Esophagus (tissue), 2 donors: ENCODE measurements at regions not wholly inside any gene's neighbourhood (a gene's known extent, or its start where the extent isn't known, plus 50 kb on each side); places are given as distances from the start of the nearest gene placed in this dataset.

Experiments
- H3K27ac ChIP-seq, 2 donors: one replicate each; pipeline ENCODE4 v1.5.1; 2013; ENCODE audit warnings: low read depth in 2 of 2, mild to moderate bottlenecking in 2 of 2, inconsistent platforms in 1 of 2, low read length in 1 of 2, moderate library complexity in 1 of 2
- H3K27me3 ChIP-seq, 2 donors: one replicate each; pipeline ENCODE4 v1.6.1; 2013; ENCODE audit warnings: low read length in 2 of 2, control low read depth in 1 of 2, mild to moderate bottlenecking in 1 of 2; ENCODE audit not compliant: insufficient read depth in 2 of 2, control insufficient read depth in 1 of 2
- H3K36me3 ChIP-seq, 2 donors: one replicate each; pipeline ENCODE4 v1.6.1; 2013; ENCODE audit warnings: low read length in 1 of 2; ENCODE audit not compliant: control insufficient read depth in 2 of 2, insufficient read depth in 2 of 2
- H3K4me1 ChIP-seq, 2 donors: one replicate each; pipeline ENCODE4 v1.6.1; 2013; ENCODE audit warnings: low read length in 1 of 2; ENCODE audit not compliant: control insufficient read depth in 2 of 2, insufficient read depth in 2 of 2
- H3K4me3 ChIP-seq, 2 donors: one replicate each; pipeline ENCODE4 v1.5.1; 2013; ENCODE audit warnings: low read length in 2 of 2, mild to moderate bottlenecking in 2 of 2, low read depth in 1 of 2, moderate library complexity in 1 of 2
- H3K9me3 ChIP-seq, 2 donors: one replicate each; pipeline ENCODE4 v1.6.1; 2013; ENCODE audit warnings: mild to moderate bottlenecking in 2 of 2, low read depth in 1 of 2, low read length in 1 of 2, moderate library complexity in 1 of 2; ENCODE audit not compliant: control insufficient read depth in 2 of 2, insufficient read depth in 1 of 2
- WGBS, 2 donors: extraction: QIAGEN DNeasy Blood & Tissue Kit; methylation state at CpG; one replicate each; pipeline ENCODE4 v1.1.7; 2013; 5-methylcytosine and 5-hydroxymethylcytosine counted together
- donor health status: healthy with polysubstance abuse.
- donor health status: Bipolar disorder and iron deficiency.

DNA sequence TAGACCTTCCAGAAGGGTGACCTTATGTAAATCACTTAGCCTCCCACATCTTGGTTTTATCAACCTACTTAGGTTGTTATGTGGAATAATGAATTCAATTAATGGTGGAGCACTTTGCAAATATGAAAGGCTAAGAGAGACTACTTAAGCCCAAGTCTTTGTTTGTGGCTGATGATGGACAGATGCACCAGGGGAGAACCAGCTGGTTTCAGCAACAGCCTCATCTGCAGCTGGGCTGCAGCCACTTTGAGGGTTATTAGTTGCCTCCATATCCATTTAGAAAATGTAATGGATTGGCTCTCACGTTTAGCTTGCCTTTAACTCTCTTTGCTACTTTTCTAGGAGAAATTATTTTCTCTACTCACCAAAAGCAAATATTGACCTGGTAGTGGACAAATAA, 146.6 kb downstream of the ESM1 start:
- WGBS, 2 donors, result 84 to 85% methylated on average over 1 of the region's 1 CpG
- Histone ChIP-seq H3K4me3 (no peak overlapping the region), H3K9me3 (no peaks in the 10 kb centered on the region), H3K36me3 (no peaks in the 10 kb centered on the region), H3K27me3 (no peaks in the 10 kb centered on the region), H3K4me1 (no peaks in the 10 kb centered on the region), H3K27ac (no peak overlapping the region)

DNA sequence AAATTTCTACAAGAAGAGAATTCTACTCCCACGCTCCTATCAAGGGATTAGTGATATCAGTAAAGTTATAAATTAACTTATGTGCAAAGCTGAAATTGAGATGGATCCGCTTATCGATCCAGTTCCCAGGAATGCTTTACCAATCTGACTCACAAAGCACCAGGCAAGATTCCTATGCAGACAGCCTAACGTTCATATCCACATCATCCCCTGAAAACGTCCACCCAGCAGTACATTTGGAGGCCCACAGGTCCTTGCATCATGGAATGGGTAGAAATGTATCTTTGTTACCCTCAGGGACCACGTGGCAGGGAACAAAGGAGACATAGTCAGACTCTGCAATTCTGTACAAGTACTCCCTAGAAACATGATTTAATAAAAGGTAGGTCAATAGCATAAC, 147.4 kb downstream of the ESM1 start:
- 63 to 75% methylated on average over 6 of the region's 6 CpGs for WGBS, 2 donors
- no peaks in the 10 kb centered on the region for H3K9me3 ChIP-seq
- no peaks in the 10 kb centered on the region for H3K27me3 ChIP-seq
- no peaks in the 10 kb centered on the region for H3K36me3 ChIP-seq
- no peak overlapping the region for H3K27ac ChIP-seq
- H3K4me3 ChIP-seq, result no peak overlapping the region
- H3K4me1 ChIP-seq, result no peaks in the 10 kb centered on the region

DNA sequence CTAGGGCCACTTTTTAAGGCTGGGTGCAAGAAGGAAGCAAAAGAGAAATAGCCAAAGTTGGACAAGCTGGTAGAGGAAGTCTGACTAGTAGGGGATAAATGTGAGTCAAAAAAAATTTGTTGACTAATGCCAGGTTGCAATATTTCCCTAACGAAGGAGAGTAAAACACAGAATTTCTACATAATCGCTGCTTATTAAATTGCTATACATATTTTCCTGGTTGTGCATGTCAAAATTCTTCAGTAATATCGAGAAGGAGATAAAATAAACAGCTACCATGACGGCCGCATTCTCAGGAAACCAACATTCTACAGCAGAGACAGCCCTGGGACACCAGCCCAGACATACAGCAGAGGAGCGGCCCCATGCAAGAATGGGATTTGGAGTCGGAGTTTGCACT, 148.3 kb downstream of the ESM1 start:
- Histone ChIP-seq H3K36me3 (no peaks in the 10 kb centered on the region), H3K27ac (no peak overlapping the region), H3K4me3 (no peak overlapping the region), H3K27me3 (no peaks in the 10 kb centered on the region), H3K9me3 (no peaks in the 10 kb centered on the region), H3K4me1 (no peaks in the 10 kb centered on the region)
- 76 to 81% methylated on average over 7 of the region's 7 CpGs for WGBS, 2 donors

DNA sequence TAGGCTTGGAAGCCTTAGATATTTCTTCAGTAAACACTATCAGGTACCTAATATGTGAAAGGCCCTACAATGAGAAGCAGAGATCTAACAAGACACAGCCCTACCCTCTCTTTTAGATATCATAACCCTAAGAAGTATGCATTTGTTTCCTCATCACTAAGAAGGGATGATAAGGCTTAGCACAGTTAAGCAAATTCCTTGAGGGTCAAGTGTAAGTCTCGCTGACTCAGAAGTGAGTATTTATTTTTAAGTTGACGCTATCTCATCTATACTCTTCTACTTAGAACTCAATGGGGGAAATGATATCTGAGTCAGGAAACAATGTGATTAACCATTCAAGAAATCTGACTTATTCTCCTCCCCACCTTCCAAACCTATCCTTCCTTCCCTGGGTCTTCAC, 149.7 kb downstream of the ESM1 start:
- peak overlapping the region in 1 of 2 donors; percentile 9 for H3K27ac ChIP-seq
- no peak overlapping the region for H3K4me3 ChIP-seq
- no peaks in the 10 kb centered on the region for H3K9me3 ChIP-seq
- no peaks in the 10 kb centered on the region for H3K4me1 ChIP-seq
- WGBS, 2 donors, result 88% methylated on average over 2 of the region's 2 CpGs
- no peaks in the 10 kb centered on the region for H3K27me3 ChIP-seq
- H3K36me3 ChIP-seq, result no peaks in the 10 kb centered on the region

DNA sequence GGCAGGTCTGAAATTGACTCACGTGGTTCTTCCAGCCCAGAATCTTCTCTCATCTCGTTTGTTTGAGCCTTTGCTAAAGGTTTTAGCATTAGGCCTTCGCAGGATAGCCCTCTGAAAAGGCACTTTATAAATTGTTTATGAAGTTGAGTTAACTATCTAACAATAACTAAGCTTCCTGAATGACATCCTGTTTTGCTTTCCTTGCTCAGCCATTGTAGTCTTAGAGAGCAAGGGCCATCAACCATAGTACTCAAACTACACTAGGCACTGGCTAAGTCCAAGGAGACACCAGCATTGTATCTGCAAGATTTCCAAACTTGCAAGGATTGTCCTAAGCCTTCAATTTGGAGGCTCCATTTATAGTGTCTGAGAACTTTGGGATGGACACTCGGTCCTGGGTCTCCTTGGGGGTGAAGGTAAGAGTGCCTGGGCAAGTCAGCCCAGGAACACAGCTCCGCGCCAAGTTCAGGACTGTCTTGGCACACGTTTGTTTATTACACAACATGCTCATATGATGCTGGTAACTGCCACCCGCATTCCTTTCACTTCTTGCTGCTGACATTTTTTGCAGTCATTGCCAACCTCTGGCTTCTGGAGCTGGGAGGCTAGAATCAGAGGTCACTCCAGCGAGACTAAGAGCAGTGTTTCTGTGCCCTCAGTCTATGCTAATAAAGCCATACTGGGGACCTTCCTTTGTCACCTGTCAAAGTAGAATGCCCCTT, 151.1 kb downstream of the ESM1 start:
- WGBS, 2 donors, result 63 to 64% methylated on average over 9 of the region's 9 CpGs
- Histone ChIP-seq H3K36me3 (no peaks in the 10 kb centered on the region), H3K4me1 (no peaks in the 10 kb centered on the region), H3K27ac (no peak overlapping the region), H3K27me3 (no peaks in the 10 kb centered on the region), H3K4me3 (no peak overlapping the region), H3K9me3 (no peaks in the 10 kb centered on the region)

DNA sequence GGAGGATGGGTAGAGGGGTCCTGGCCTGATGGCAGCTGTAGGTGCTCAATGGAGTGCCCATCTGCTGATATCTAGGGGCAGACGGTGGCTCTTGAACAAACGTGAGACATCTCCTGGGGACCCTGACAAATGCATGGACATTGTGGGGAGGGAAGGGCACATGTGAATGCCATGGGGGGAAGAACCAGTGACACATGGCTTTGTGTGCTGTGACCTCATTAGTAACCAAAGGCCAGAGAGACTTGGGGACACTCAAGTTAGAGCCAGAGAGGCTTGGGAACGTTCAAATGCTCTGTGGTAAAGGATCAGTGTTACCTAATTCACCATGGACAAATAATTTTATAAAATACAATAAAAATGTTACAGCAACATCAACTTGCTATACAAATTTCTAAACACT, 151.8 kb downstream of the ESM1 start:
- Histone ChIP-seq H3K27ac (no peak overlapping the region), H3K36me3 (no peaks in the 10 kb centered on the region), H3K4me1 (no peaks in the 10 kb centered on the region), H3K27me3 (no peaks in the 10 kb centered on the region), H3K9me3 (no peaks in the 10 kb centered on the region), H3K4me3 (no peak overlapping the region)
- 89 to 90% methylated on average over 3 of the region's 3 CpGs for WGBS, 2 donors

DNA sequence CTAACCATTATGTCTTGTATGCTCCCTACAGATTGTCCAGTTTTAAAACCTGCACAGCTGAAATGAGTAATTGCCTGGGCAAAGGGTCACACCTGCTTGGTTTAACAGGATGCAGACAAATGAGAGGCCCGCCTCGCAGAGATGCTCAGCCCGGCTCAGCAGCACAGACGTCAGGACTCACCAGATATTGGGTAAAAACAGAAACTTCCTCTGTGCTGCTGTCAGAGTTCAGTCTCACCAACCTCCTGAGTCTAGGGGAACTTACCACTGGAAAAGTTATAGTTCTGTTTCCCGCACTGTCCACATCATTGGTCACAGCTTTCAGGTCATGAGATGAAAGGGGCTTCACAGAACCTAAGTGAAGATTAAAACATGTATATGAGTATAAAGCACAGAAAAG, 152.5 kb downstream of the ESM1 start:
- no peaks in the 10 kb centered on the region for H3K27me3 ChIP-seq
- H3K4me1 ChIP-seq, result no peaks in the 10 kb centered on the region
- H3K36me3 ChIP-seq, result no peaks in the 10 kb centered on the region
- H3K4me3 ChIP-seq, result no peak overlapping the region
- 79% methylated on average over 5 of the region's 5 CpGs for whole genome bisulfite sequencing, 2 donors
- no peak overlapping the region for H3K27ac ChIP-seq
- no peaks in the 10 kb centered on the region for H3K9me3 ChIP-seq

DNA sequence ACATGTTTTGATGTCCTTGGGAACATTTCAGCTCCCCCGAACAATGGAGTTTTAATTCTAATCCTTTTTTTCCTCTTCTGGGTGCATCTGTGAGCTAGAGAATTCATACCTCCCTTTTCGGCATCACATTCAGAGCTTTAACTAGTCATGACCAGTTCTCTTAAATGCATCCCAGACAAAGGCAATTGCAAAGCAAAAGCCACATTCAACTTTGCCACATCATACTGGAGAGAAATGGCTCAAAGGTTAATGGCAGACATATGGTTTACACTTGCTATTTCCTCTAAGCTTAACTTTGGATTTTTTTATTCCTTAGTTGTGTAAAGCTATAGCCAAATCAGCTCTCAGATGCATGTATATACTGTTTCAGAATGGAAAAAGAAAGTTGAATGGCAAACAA, 153.3 kb downstream of the ESM1 start:
- Histone ChIP-seq H3K9me3 (no peaks in the 10 kb centered on the region), H3K4me3 (no peak overlapping the region), H3K27ac (no peak overlapping the region), H3K4me1 (no peaks in the 10 kb centered on the region), H3K36me3 (no peaks in the 10 kb centered on the region), H3K27me3 (no peaks in the 10 kb centered on the region)
- 76 to 81% methylated on average over 2 of the region's 2 CpGs for whole genome bisulfite sequencing, 2 donors

DNA sequence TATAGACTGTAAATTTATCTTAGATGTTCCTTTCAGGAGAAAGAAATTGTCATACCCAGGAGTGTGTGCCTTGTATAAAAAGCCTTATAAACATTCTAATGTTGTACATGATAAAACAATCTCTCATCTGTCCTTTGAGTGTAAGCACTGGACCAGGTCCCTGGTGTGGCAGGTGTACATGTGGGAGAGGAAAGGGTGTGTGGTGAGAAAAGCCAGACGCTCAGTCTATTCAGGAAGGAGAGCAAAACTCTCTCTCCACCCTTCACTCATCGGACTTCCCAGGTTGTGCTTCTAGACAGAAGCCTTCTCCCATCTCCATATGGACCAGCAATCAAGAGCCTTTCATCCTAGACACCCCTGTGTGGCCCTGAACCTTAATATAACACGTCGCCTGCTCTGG, 154.2 kb downstream of the ESM1 start:
- no peaks in the 10 kb centered on the region for H3K27me3 ChIP-seq
- 81 to 89% methylated on average over 4 of the region's 4 CpGs for WGBS, 2 donors

DNA sequence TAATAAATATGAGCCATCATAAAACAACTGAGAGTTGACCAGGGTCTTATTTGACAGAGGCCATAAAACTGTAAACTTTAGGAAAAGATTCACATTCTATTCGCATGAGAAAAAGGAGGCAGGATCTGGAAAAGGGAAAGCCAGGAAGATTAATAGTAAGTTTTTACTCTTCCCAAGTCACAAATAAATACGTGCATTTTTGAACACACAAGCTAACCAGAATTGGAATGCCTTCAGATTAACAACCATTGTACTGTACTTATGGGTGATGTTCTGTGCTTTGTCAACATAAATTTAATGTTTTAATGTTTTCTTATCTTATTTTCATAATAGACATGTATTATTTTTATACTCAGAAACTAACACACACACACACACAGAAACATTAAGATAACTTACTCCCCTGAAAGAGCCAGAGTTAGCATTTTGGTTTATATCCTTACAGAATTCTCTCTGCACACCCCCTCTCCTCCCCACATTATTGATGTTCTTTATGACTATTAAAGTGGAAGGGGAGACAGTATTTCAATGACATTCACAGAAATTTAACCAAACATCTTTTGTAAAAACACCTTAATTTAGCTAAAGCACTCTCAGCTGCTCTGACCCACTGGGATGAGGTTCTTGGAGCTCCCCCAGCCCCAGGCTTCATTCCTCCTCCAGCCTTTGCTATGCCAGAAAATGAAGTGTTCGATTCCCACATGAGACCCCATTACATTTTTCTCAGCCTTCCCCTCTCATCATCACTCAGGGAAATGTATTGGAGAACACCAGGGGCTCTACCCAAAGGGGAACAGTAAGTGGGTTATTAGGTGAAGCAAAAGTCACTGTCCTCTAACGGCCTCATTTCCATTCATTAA, 155.5 kb downstream of the ESM1 start:
- no peaks in the 10 kb centered on the region for H3K27me3 ChIP-seq
- no peaks in the 10 kb centered on the region for H3K36me3 ChIP-seq
- H3K9me3 ChIP-seq, result no peaks in the 10 kb centered on the region
- 72 to 80% methylated on average over 4 of the region's 4 CpGs for WGBS, 2 donors
- no peak overlapping the region for H3K4me3 ChIP-seq
- H3K4me1 ChIP-seq, result no peaks in the 10 kb centered on the region
- no peak overlapping the region for H3K27ac ChIP-seq

More for the DNA sequence above, 154.2 kb downstream of the ESM1 start:
- Histone ChIP-seq H3K36me3 (no peaks in the 10 kb centered on the region), H3K9me3 (no peaks in the 10 kb centered on the region), H3K4me3 (no peak overlapping the region), H3K27ac (no peak overlapping the region), H3K4me1 (no peaks in the 10 kb centered on the region)
